Right atrium auricular region (tissue), 2 donors: ENCODE measurements at regions not wholly inside any gene's neighbourhood (a gene's known extent, or its start where the extent isn't known, plus 50 kb on each side); places are given as distances from the start of the nearest gene placed in this dataset.
"Not testable (repeated sequence)": the region's sequence is repeated elsewhere in the genome, so short reads cannot be mapped to it uniquely, and the experiment has no call there.

Source experiments
- DNase-seq: peaks from one replicate; pipeline ENCODE4 v3.0.0-alpha.2; 2019; ENCODE audit warnings: low spot score
- H3K27ac ChIP-seq, 2 donors: fragments of 200-600 bp; sonication (generic); 1 replicate in 1 of 2; 2 replicates in 1 of 2; pipeline ENCODE4 v1.5.1; 2016 to 2019
- H3K27me3 ChIP-seq, 2 donors: fragments of 200-600 bp; sonication (generic); one replicate each; pipeline versions ENCODE4 v1.5.1 to v1.6.0; 2017 to 2019
- H3K36me3 ChIP-seq: fragments of 200-600 bp; sonication (generic); one replicate; pipeline ENCODE4 v1.5.1; 2016
- H3K4me1 ChIP-seq, 2 donors: fragments of 200-600 bp; sonication (generic); one replicate each; pipeline versions ENCODE4 v1.5.1 to v1.6.0; 2017 to 2019
- H3K4me3 ChIP-seq, 2 donors: fragments of 200-600 bp; sonication (generic); 1 replicate in 1 of 2; 2 replicates in 1 of 2; pipeline ENCODE4 v1.5.1; 2017 to 2019; ENCODE audit warnings: mild to moderate bottlenecking in 1 of 2, moderate library complexity in 1 of 2
- H3K9me3 ChIP-seq, 2 donors: fragments of 200-600 bp; sonication (generic); one replicate each; pipeline ENCODE4 v1.5.1; 2019
- CTCF ChIP-seq, 2 donors: fragments of 200-600 bp; sonication (generic); IDR thresholded peaks; one replicate each; pipeline ENCODE4 v1.5.1; 2019; ENCODE audit warnings: antibody characterized with exemption in 2 of 2

GRCh38 chr1:195701149-195701548, 907.1 kb downstream of the KCNT2 start:
- H3K27ac ChIP-seq = no peak overlapping the region
- no peaks in the 10 kb centered on the region for H3K9me3 ChIP-seq
- no peak for TF ChIP-seq CTCF (IDR thresholded peaks at IDR 0.05)
- no peaks in the 10 kb centered on the region for H3K27me3 ChIP-seq
- H3K4me3 ChIP-seq = no peak overlapping the region
- no peaks in the 10 kb centered on the region for H3K36me3 ChIP-seq
- no peak for DNase-seq
- H3K4me1 ChIP-seq = no peaks in the 10 kb centered on the region

GRCh38 chr1:195697130-195697529, 911.1 kb downstream of the KCNT2 start:
- no peak for DNase-seq
- H3K9me3 ChIP-seq = no peaks in the 10 kb centered on the region
- H3K36me3 ChIP-seq = no peaks in the 10 kb centered on the region
- no peak overlapping the region for H3K4me3 ChIP-seq
- H3K27me3 ChIP-seq = no peaks in the 10 kb centered on the region
- no peaks in the 10 kb centered on the region for H3K4me1 ChIP-seq
- no peak for TF ChIP-seq CTCF (IDR thresholded peaks at IDR 0.05)
- H3K27ac ChIP-seq = no peak overlapping the region

GRCh38 chr1:195686764-195687163, 921.5 kb downstream of the KCNT2 start:
- DNase-seq = no peak
- no peaks in the 10 kb centered on the region for H3K9me3 ChIP-seq
- no peaks in the 10 kb centered on the region for H3K27me3 ChIP-seq
- H3K36me3 ChIP-seq = no peaks in the 10 kb centered on the region
- no peak overlapping the region for H3K27ac ChIP-seq
- no peak overlapping the region for H3K4me3 ChIP-seq
- TF ChIP-seq CTCF (IDR thresholded peaks at IDR 0.05) = no peak
- no peaks in the 10 kb centered on the region for H3K4me1 ChIP-seq

GRCh38 chr1:195664628-195665027, 943.6 kb downstream of the KCNT2 start:
- DNase-seq = no peak
- Histone ChIP-seq H3K27ac (no peak overlapping the region), H3K36me3 (no peaks in the 10 kb centered on the region), H3K4me3 (no peak overlapping the region), H3K9me3 (no peaks in the 10 kb centered on the region), H3K4me1 (no peaks in the 10 kb centered on the region), H3K27me3 (no peaks in the 10 kb centered on the region)
- no peak for TF ChIP-seq CTCF (IDR thresholded peaks at IDR 0.05)

- DNase-seq = no peak
- Histone ChIP-seq H3K27me3 (no peaks in the 10 kb centered on the region), H3K36me3 (no peaks in the 10 kb centered on the region), H3K9me3 (no peaks in the 10 kb centered on the region), H3K27ac (no peak overlapping the region), H3K4me1 (no peaks in the 10 kb centered on the region), H3K4me3 (no peak overlapping the region)
- TF ChIP-seq CTCF (IDR thresholded peaks at IDR 0.05) = no peak
Measured at GRCh38 chr1:195663549-195664280, 944.5 kb downstream of the KCNT2 start.

GRCh38 chr1:195656780-195657179, 951.5 kb downstream of the KCNT2 start:
- Histone ChIP-seq H3K4me3 (no peak overlapping the region), H3K4me1 (no peaks in the 10 kb centered on the region), H3K9me3 (no peaks in the 10 kb centered on the region), H3K36me3 (no peaks in the 10 kb centered on the region), H3K27ac (no peak overlapping the region), H3K27me3 (no peaks in the 10 kb centered on the region)
- no peak for TF ChIP-seq CTCF (IDR thresholded peaks at IDR 0.05)
- DNase-seq = no peak

- H3K27me3 ChIP-seq, H3K4me1 ChIP-seq, H3K36me3 ChIP-seq, H3K9me3 ChIP-seq, DNase-seq, H3K4me3 ChIP-seq, H3K27ac ChIP-seq: not testable (repeated sequence)
Measured at GRCh38 chr1:195648875-195649274, 959.4 kb downstream of the KCNT2 start.
